ENCODE measurements at regions not wholly inside any gene's neighbourhood (a gene's known extent, or its start where the extent isn't known, plus 50 kb on each side); places are given as distances from the start of the nearest gene placed in this dataset.

DNA sequence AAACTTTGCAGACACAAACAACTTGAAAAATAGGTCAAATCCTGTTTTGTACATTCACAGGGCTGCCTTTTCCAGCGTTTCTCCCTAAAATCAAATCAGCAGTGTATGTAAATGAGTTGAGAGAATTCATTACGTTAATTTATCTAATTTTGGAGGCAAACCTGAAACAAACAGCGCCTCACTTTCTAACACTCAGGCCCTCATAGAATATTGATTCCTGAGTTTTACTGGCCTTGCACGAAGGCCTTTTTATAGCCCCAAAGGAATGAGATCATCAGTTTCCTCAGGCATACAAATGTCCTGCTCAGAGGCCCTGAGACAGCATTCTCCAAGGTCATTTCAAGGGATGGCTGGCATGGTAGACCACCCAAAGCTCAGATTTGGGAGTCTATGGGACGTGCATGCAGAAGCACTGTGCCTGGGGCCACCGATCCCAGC is 131.7 kb upstream of the CHST15 start:
- DNase-seq, result no peak
- Mint-ChIP-seq H3K27ac (no peak overlapping the region), H3K4me1 (ENCODE audit: low read depth) (no peaks in the 10 kb centered on the region), H3K27me3 (peaks cover 4% of the 10 kb centered on the region), H3K9me3 (peaks cover 29% of the 10 kb centered on the region), H3K4me3 (no peak overlapping the region), H3K36me3 (ENCODE audit: low read depth) (no peaks in the 10 kb centered on the region)

GRCh38 chr10:124224331-124225028 is 131.1 kb upstream of the CHST15 start:
- DNase-seq, result no peak
- H3K27ac Mint-ChIP-seq, result no peak overlapping the region

DNA sequence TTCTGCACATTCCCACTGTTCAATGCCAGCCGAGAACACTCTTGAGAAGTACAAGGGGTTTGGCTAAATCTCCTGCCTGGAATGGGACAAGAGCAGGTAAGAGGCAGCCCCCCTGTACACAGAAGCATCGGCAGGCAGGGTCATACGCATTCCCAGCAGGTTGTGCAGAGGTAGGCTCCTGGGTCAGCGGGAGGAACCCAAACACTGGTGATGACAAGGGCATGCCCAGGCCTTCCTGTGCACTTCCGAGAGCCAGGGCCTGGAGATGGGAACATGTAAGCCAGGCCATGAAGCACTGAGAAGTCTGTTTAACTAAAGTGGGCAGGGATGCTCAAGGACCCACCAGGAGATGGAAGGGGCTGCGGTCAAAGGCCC is 130.3 kb upstream of the CHST15 start:
- no peak overlapping the region for H3K4me3 Mint-ChIP-seq
- no peaks in the 10 kb centered on the region for H3K4me1 Mint-ChIP-seq (ENCODE audit: low read depth)
- H3K27me3 Mint-ChIP-seq, result peaks cover 13% of the 10 kb centered on the region
- DNase-seq, result no peak
- H3K36me3 Mint-ChIP-seq (ENCODE audit: low read depth), result no peaks in the 10 kb centered on the region
- peaks cover 20% of the 10 kb centered on the region for H3K9me3 Mint-ChIP-seq
- H3K27ac Mint-ChIP-seq, result no peak overlapping the region

More at GRCh38 chr10:124224331-124225028, 131.1 kb upstream of the CHST15 start:
- no peak overlapping the region for H3K4me3 Mint-ChIP-seq
- peaks cover 8% of the 10 kb centered on the region for H3K27me3 Mint-ChIP-seq
- H3K36me3 Mint-ChIP-seq (ENCODE audit: low read depth), result no peaks in the 10 kb centered on the region
- peaks cover 25% of the 10 kb centered on the region for H3K9me3 Mint-ChIP-seq
- no peaks in the 10 kb centered on the region for H3K4me1 Mint-ChIP-seq (ENCODE audit: low read depth)

GRCh38 chr10:124222988-124223710 is 129.8 kb upstream of the CHST15 start:
- peaks cover 13% of the 10 kb centered on the region for H3K27me3 Mint-ChIP-seq
- no peak for DNase-seq
- no peaks in the 10 kb centered on the region for H3K36me3 Mint-ChIP-seq (ENCODE audit: low read depth)
- no peak overlapping the region for H3K27ac Mint-ChIP-seq
- no peaks in the 10 kb centered on the region for H3K4me1 Mint-ChIP-seq (ENCODE audit: low read depth)
- no peak overlapping the region for H3K4me3 Mint-ChIP-seq
- peaks cover 20% of the 10 kb centered on the region for H3K9me3 Mint-ChIP-seq

DNA sequence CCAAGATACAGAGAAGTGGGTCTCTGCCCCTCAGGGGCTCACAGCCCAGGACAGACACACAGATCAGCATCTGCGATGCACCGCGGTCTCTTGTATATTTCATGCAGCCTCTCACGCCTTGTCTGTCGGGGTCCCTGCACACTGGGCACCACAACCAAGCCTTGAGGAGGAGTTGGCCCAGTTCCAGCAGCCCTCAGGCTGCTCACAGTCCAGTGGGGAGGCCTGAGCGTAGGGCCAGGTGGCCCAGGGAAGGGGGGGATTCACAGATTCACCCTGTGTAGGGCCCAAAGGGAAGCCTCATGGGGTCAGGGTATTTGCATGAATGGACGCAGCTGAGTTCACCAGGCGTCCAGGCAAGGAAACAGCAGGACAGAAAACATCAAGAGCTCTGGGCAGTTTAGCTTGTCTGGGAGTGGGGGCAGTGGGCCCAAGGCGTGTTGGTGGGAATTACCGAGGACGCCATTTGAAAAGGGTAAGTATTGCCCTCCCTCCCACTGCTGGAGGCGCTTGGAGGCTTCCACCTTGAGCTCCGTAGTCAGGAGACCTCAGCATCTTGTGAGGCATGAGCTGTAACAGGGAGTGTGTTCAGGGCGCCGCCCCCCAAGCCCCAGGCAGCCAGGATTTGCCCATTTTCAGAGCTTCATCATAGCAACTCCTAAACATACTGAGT is 129.1 kb upstream of the CHST15 start:
- no peak overlapping the region for H3K4me3 Mint-ChIP-seq
- H3K9me3 Mint-ChIP-seq, result peaks cover 16% of the 10 kb centered on the region
- peaks cover 14% of the 10 kb centered on the region for H3K27me3 Mint-ChIP-seq
- no peaks in the 10 kb centered on the region for H3K36me3 Mint-ChIP-seq (ENCODE audit: low read depth)
- H3K4me1 Mint-ChIP-seq (ENCODE audit: low read depth), result no peaks in the 10 kb centered on the region
- no peak overlapping the region for H3K27ac Mint-ChIP-seq
- no peak for DNase-seq

GRCh38 chr10:124221356-124222317 is 128.2 kb upstream of the CHST15 start:
- Mint-ChIP-seq H3K36me3 (ENCODE audit: low read depth) (no peaks in the 10 kb centered on the region), H3K9me3 (peaks cover 7% of the 10 kb centered on the region), H3K4me1 (ENCODE audit: low read depth) (no peaks in the 10 kb centered on the region), H3K27ac (no peak overlapping the region), H3K4me3 (no peak overlapping the region), H3K27me3 (peaks cover 17% of the 10 kb centered on the region)
- no peak for DNase-seq

DNA sequence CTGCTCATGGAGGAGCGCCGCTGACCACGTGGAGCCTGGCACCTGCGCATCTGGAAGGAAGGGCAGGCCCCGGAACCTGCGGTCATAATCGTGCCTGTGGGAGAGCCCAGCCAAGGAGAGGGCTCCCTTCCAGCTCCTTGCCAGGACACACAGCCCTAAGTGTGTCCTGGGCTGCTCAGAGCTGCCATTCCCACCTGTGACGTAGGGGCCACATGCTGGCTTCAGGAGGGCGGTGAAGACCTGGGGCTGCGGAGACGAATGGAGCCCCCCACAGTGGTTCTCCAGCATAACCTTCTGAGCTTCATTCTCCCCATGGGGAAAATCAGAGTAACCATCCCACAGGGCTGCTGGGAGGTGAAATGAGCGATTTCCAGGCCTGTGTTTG is 127.6 kb upstream of the CHST15 start:
- H3K27ac Mint-ChIP-seq, result no peak overlapping the region
- no peaks in the 10 kb centered on the region for H3K36me3 Mint-ChIP-seq (ENCODE audit: low read depth)
- H3K4me3 Mint-ChIP-seq, result no peak overlapping the region
- peaks cover 2% of the 10 kb centered on the region for H3K9me3 Mint-ChIP-seq
- no peaks in the 10 kb centered on the region for H3K4me1 Mint-ChIP-seq (ENCODE audit: low read depth)
- no peak for DNase-seq
- H3K27me3 Mint-ChIP-seq, result peaks cover 17% of the 10 kb centered on the region

DNA sequence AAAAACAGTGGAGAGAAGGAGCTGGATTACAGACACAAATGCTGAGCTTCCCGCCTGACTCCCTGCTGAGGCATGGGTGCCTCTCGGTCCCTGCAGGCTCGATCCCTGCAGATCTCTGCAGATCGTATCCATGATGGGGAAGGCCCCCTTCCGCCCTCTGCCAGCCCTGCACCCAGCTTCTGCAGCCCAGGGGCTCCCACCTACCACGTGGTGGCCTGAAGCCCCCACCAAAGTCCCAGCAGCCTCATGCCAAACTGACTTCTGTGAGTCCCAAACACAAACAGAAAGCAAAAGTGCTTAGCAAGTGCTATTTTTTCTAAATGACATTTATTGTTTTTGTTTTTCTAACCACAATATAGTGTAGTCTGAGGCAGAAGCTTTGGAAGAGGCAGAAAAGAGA is 127.1 kb upstream of the CHST15 start:
- peaks cover 17% of the 10 kb centered on the region for H3K27me3 Mint-ChIP-seq
- H3K9me3 Mint-ChIP-seq, result no peaks in the 10 kb centered on the region
- H3K4me3 Mint-ChIP-seq, result no peak overlapping the region
- H3K27ac Mint-ChIP-seq, result no peak overlapping the region
- H3K36me3 Mint-ChIP-seq (ENCODE audit: low read depth), result no peaks in the 10 kb centered on the region
- no peak for DNase-seq
- H3K4me1 Mint-ChIP-seq (ENCODE audit: low read depth), result no peaks in the 10 kb centered on the region

GRCh38 chr10:124219655-124220054 is 126.3 kb upstream of the CHST15 start:
- H3K27me3 Mint-ChIP-seq, result peaks cover 17% of the 10 kb centered on the region
- DNase-seq, result no peak
- no peak overlapping the region for H3K27ac Mint-ChIP-seq
- H3K4me1 Mint-ChIP-seq (ENCODE audit: low read depth), result no peaks in the 10 kb centered on the region
- no peaks in the 10 kb centered on the region for H3K9me3 Mint-ChIP-seq
- H3K4me3 Mint-ChIP-seq, result no peak overlapping the region
- H3K36me3 Mint-ChIP-seq (ENCODE audit: low read depth), result no peaks in the 10 kb centered on the region

DNA sequence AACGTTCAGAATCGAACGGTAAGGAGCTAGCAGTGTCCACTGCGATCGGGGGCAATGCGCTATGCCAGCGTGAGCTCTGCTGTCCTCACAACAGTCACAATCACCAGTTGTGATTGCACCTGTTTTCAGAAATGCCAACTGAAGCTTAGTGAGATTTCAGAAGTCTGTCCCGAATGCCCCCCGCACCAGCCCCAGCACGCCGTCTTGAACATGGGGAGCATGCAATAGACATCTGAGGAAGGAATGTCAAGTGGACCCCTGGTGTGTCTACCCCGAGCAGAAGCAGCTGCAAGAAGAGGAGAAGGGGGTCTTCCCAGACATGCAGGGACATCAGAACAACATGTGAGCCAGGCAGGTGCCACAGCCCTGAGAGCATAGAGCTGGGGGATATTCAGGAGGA is 125.7 kb upstream of the CHST15 start:
- Mint-ChIP-seq H3K36me3 (ENCODE audit: low read depth) (no peaks in the 10 kb centered on the region), H3K27me3 (peaks cover 17% of the 10 kb centered on the region), H3K9me3 (no peaks in the 10 kb centered on the region), H3K4me3 (no peak overlapping the region), H3K4me1 (ENCODE audit: low read depth) (no peaks in the 10 kb centered on the region), H3K27ac (no peak overlapping the region)
- DNase-seq, result no peak

DNA sequence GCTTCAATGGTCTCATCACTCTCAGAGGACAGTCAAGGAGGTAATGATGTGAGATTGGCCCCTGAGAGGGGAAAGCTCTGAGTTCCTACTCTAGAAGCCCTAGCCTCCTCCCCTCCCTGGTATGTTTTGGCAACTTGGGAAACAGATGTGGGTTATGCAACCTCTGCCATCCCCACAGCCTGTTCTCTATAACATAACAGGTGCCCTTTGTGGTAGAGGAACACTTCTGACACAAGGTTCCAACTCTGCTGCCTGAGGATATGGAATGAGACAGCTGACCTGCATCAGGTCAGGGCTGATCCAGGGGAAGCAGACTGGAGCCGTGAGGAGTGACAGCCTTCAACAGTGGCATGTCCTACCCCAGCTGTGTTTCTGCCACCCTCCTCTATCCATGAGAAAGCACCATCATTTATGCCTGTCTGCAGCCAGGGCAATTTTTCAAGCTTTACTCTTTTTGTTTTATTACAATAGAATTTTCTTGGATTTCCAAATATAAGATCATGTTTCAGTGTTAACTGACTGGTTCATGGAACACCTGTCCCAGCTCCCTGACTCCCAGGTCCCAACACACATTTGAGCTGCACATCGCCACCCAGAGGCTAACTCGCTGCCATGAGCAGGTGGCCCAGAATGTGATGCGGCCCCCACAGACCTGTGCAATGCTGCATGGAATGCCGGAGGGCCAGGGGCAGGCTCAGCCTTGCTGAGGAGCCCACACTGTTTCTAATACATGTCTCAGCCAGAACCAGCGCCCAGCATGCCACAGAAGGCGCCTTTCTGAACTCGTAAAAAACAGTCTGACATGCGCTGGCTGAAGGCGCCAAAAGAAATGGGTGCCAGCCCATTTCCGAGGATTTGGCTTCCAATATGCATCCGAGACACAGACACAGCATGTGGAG is 124.8 kb upstream of the CHST15 start:
- Mint-ChIP-seq H3K36me3 (ENCODE audit: low read depth) (no peaks in the 10 kb centered on the region), H3K4me3 (no peak overlapping the region), H3K9me3 (no peaks in the 10 kb centered on the region), H3K27me3 (peaks cover 17% of the 10 kb centered on the region), H3K4me1 (ENCODE audit: low read depth) (no peaks in the 10 kb centered on the region), H3K27ac (no peak overlapping the region)
- DNase-seq, result no peak

- DNase-seq, result no peak
- peaks cover 15% of the 10 kb centered on the region for H3K27me3 Mint-ChIP-seq
- H3K36me3 Mint-ChIP-seq (ENCODE audit: low read depth), result no peaks in the 10 kb centered on the region
- H3K27ac Mint-ChIP-seq, result no peak overlapping the region
- H3K9me3 Mint-ChIP-seq, result no peaks in the 10 kb centered on the region
- H3K4me3 Mint-ChIP-seq, result no peak overlapping the region
- no peaks in the 10 kb centered on the region for H3K4me1 Mint-ChIP-seq (ENCODE audit: low read depth)
Observed at GRCh38 chr10:124217031-124217430, 123.6 kb upstream of the CHST15 start.

- H3K4me1 Mint-ChIP-seq (ENCODE audit: low read depth), result no peaks in the 10 kb centered on the region
- no peak overlapping the region for H3K4me3 Mint-ChIP-seq
- DNase-seq, result no peak
- peaks cover 12% of the 10 kb centered on the region for H3K27me3 Mint-ChIP-seq
- no peaks in the 10 kb centered on the region for H3K36me3 Mint-ChIP-seq (ENCODE audit: low read depth)
- H3K27ac Mint-ChIP-seq, result no peak overlapping the region
- no peaks in the 10 kb centered on the region for H3K9me3 Mint-ChIP-seq
Observed at GRCh38 chr10:124214610-124215375, 121.4 kb upstream of the CHST15 start.

Data from activated T-cell treated with anti-CD3 and anti-CD28 coated beads, Interleukin-2, amount 50 U/mL, for 24 hours (primary cell).